WTC11 (cell line): ENCODE measurements at regions not wholly inside any gene's neighbourhood (a gene's known extent, or its start where the extent isn't known, plus 50 kb on each side); places are given as distances from the start of the nearest gene placed in this dataset.
"Not testable (repeated sequence)": the region's sequence is repeated elsewhere in the genome, so short reads cannot be mapped to it uniquely, and the experiment has no call there.

ENCODE experiments used
- CTCF ChIP-seq: fragments of 200-600 bp; IDR thresholded peaks from 2 replicates; pipeline ENCODE4 v1.8.0; 2022; ENCODE audit warnings: antibody characterized with exemption
- EMX1 ChIP-seq: fragments of 250-450 bp; sonication (Bioruptor Pico); IDR thresholded peaks from 2 replicates; pipeline ENCODE4 v1.8.0; 2021; ENCODE audit warnings: mild to moderate bottlenecking
- IRF1 ChIP-seq: sonication (generic); formaldehyde crosslinking; IDR thresholded peaks from 2 replicates; pipeline ENCODE4 v1.8.0; 2023; ENCODE audit warnings: missing genetic modification reagents
- NFYB ChIP-seq: sonication (generic); formaldehyde crosslinking; conservative IDR thresholded peaks from 2 replicates; pipeline ENCODE4 v1.8.0; 2022; ENCODE audit warnings: low read depth, missing genetic modification reagents
- TP53 ChIP-seq: sonication (generic); formaldehyde crosslinking; IDR thresholded peaks from 2 replicates; pipeline ENCODE4 v1.8.1; 2023; ENCODE audit warnings: mild to moderate bottlenecking, missing genetic modification reagents
- USF2 ChIP-seq: sonication (generic); formaldehyde crosslinking; IDR thresholded peaks from 2 replicates; pipeline ENCODE4 v1.8.1; 2023; ENCODE audit warnings: mild to moderate bottlenecking, missing genetic modification reagents, moderate library complexity
- ZMAT4 ChIP-seq: fragments of 250-450 bp; sonication (Bioruptor Pico); IDR thresholded peaks from 2 replicates; pipeline ENCODE4 v1.9.0; 2021; ENCODE audit warnings: mild to moderate bottlenecking
- ZNF317 ChIP-seq: sonication (generic); formaldehyde crosslinking; IDR thresholded peaks from 2 replicates; pipeline ENCODE4 v1.8.1; 2023; ENCODE audit warnings: low read depth, mild to moderate bottlenecking, moderate library complexity, missing genetic modification reagents, borderline replicate concordance

- TF ChIP-seq CTCF; EMX1; ZNF317 (CRISPR knock-in tag); TP53 (CRISPR knock-in tag); NFYB; USF2; ZMAT4 (CRISPR knock-in tag); IRF1: not testable (repeated sequence)
These were observed 80.1 kb upstream of the PLAC8 start for GRCh38 chr4:83194588-83194987.
